ENCODE measurements at regions not wholly inside any gene's neighbourhood (a gene's known extent, or its start where the extent isn't known, plus 50 kb on each side); places are given as distances from the start of the nearest gene placed in this dataset.
"Not testable (repeated sequence)": the region's sequence is repeated elsewhere in the genome, so short reads cannot be mapped to it uniquely, and the experiment has no call there.

DNA sequence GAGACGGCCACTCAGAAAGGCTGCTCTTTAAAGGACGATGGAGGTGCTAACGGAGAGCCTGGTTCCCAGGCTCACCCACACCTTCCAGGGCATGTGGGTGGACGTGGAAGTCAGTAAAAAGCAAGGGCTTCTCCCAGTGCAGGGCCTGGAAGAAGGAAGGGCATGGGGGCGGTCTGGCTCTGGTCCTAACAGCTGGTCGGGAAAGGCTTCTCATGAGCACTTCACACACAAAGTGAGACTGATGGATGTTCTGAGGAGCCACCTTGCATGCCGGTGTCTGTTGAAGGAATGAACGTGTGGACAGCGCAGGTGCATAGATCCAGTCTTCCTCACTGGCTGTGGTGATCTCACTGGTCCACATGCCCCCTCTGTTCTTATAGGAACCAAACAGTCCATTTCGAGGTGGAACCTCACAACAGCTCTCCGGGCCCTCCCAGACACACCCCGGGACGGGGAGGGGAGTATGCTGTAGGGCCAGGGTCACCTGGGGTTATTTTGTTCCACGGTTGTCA is 90.6 kb upstream of the UXS1 start:
- H3K27ac ChIP-seq, result no peak overlapping the region
- no peaks in the 10 kb centered on the region for H3K9me3 ChIP-seq
- DNase-seq, result no peak
- H3K27me3 ChIP-seq (replicated peaks in 1 of 7), result peaks cover 0 to 16% (median 0%) of the 10 kb centered on the region in 7 donors
- peaks cover 0 to 34% (median 14%) of the 10 kb centered on the region in 6 donors for H3K4me1 ChIP-seq
- TF ChIP-seq POLR2A (IDR thresholded peaks at IDR 0.05) (no peak), CTCF (IDR thresholded peaks at IDR 0.05 in 8 of 11, conservative IDR thresholded peaks at IDR 0.05 in 3 of 11) (no peak), POLR2AphosphoS5 (IDR thresholded peaks at IDR 0.05) (no peak)
- H3K36me3 ChIP-seq, result no peaks in the 10 kb centered on the region
- intact Hi-C loops (cut with DNase I; ENCODE audit: low total_unique reads), result no loop called here
- no peak overlapping the region for H3K4me3 ChIP-seq
- WGBS, 5 donors, result 79 to 91% (median 88%) methylated on average over 14 of the region's 14 CpGs

DNA sequence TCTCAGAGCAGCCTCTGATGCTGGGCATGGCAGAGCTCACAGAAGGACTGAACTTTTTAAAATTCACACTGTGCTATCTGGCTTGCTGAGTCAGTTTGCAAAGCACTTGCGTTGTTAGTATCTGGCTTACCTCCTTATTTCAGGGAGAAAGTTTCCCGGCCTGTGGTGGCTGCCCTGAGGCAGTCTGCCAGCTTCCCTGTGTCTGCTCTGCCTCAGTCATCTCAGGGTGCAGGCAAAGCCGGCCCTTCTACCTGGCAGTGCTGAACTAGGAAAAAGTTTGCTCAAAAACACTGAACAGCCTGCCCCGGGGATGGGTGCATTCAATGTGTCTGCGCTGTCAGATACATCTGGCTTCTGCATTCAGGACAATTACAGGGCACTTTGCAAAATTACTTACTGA is 90.2 kb upstream of the UXS1 start:
- intact Hi-C loops (cut with DNase I; ENCODE audit: low total_unique reads), result no loop called here
- no peak overlapping the region for H3K27ac ChIP-seq
- TF ChIP-seq POLR2AphosphoS5 (IDR thresholded peaks at IDR 0.05) (no peak), CTCF (IDR thresholded peaks at IDR 0.05 in 8 of 11, conservative IDR thresholded peaks at IDR 0.05 in 3 of 11) (no peak), POLR2A (IDR thresholded peaks at IDR 0.05) (no peak)
- H3K27me3 ChIP-seq (replicated peaks in 1 of 7), result peaks cover 0 to 16% (median 0%) of the 10 kb centered on the region in 7 donors
- no peak overlapping the region for H3K4me3 ChIP-seq
- no peaks in the 10 kb centered on the region for H3K9me3 ChIP-seq
- no peak for DNase-seq
- 79 to 92% (median 91%) methylated on average over 4 to 5 of the region's 5 CpGs for WGBS, 5 donors
- H3K4me1 ChIP-seq, result peaks cover 0 to 34% (median 14%) of the 10 kb centered on the region in 6 donors
- H3K36me3 ChIP-seq, result no peaks in the 10 kb centered on the region

DNA sequence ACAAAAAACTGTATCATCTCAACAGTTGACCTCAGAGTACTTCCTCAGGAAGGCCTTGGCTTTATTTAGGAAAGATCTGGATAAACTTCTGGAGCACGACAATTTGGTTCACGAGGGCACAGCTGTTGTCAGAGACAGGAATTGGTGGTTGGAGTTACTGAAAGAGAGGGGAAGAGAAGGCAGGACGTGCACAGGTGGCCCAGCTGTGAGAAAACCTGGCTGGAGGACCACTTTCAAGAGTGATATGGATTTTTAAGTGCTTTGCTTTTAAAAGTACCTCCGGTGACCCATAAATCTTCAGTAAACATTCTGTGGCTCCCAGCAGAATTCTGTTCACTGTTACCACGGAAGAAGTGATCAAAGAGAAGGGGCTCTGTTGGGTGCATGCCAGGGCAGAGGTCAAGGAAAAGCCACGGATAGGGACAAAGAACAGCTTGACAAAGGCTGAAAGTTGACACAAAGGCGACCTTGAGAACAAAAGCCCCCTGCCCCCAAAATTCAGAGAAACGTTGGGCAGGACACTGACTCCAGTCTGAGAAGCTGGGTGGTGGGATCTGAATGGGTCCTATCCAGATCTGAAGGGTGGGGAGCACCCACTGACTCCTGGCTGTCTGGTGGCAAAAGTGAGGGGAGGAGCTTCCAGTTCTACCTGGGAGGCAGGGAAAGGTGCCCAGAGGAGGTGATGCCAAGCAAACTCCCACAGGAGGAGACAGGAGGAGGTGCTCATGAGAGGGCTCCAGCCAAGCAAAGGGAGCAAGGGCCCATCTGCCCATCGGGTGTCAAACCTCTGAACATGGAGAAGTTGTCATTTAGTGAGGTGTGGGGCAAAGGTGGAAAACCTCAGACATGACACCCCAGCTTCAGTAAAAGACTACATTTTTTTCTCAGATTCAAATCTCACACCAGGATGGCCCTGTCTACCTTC is 89.4 kb upstream of the UXS1 start:
- peaks cover 0 to 34% (median 14%) of the 10 kb centered on the region in 6 donors for H3K4me1 ChIP-seq
- 23 to 37% (median 28%) methylated on average over 9 of the region's 9 CpGs for WGBS, 5 donors
- DNase-seq; intact Hi-C loops (cut with DNase I; ENCODE audit: low total_unique reads); H3K9me3 ChIP-seq; H3K36me3 ChIP-seq; H3K4me3 ChIP-seq: not testable (repeated sequence)
- H3K27me3 ChIP-seq (replicated peaks in 1 of 7), result peaks cover 0 to 16% (median 0%) of the 10 kb centered on the region in 7 donors
- TF ChIP-seq POLR2AphosphoS5 (IDR thresholded peaks at IDR 0.05), result peak in 1 of 3 donors; percentile 31
- peak overlapping the region in 1 of 8 donors; percentile 26 for H3K27ac ChIP-seq

DNA sequence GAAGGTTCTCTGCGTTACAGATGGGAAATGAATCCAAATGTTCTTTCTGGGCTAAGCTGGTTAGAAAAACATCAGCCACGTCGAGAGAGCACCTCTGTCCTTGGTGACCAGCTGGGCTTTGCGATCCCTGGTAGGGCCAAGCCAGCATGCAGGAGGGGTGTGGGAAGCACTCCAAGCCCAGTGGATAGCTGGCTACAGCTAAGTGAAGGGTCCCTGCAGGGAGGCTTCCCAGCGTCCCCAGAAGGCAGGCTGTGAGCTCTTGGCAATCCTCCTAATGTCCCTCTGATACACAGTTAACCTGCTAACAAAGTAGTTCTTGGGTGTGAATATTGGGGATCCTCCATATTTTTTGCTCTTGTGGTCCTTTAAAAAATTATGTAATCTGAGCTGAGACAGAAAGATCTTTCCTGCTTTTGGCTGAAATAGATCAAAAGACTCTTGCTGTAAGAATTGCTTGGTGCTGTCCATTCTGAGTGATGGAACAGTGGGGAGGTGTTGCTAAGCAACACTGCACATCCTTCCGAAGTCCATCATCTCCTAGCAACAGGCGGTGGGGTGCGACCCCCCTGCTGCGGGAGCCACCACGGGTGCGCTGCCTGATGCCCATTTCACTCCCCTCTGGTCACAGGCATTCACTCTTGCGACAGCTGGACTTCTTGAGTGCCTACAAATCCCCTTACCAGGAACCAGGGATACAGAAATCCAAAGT is 88.5 kb upstream of the UXS1 start:
- TF ChIP-seq POLR2A (IDR thresholded peaks at IDR 0.05), result no peak
- H3K9me3 ChIP-seq, result no peaks in the 10 kb centered on the region
- peaks cover 0 to 34% (median 14%) of the 10 kb centered on the region in 6 donors for H3K4me1 ChIP-seq
- H3K27me3 ChIP-seq (replicated peaks in 1 of 7), result peaks cover 0 to 16% (median 0%) of the 10 kb centered on the region in 7 donors
- no peak overlapping the region for H3K4me3 ChIP-seq
- peak overlapping the region in 2 of 8 donors; percentile 4 to 26 for H3K27ac ChIP-seq
- intact Hi-C loops (cut with DNase I; ENCODE audit: low total_unique reads), result no loop called here
- no peaks in the 10 kb centered on the region for H3K36me3 ChIP-seq
- 52 to 78% (median 68%) methylated on average over 11 to 12 of the region's 12 CpGs for WGBS, 5 donors
- no peak for DNase-seq

DNA sequence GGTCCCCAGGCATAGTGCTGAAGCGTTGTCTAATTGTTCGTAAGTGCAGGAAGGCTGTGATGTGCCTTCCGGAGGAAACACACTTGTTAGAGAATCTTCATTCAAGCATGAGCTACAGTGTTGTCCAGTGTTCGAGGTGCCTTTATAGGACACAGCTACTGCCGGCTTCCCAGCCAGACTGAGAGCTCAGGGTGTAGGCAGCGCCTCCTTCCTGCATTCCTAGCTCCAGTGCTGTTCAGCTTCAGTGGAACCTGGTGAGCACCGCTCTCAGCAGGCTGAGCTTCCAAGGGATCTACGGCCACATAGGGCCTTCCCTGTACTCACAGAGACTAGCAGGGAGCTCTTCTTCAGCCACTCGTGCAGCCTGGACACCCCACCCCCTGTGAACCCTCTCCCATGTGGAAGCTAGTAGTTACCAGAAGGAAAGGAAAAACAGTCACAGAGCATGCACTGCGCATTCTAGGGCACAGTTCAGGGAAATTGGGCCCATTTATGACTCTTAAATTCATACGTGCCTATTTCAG is 87.9 kb upstream of the UXS1 start:
- Histone ChIP-seq H3K4me1 (peaks cover 0 to 34% (median 14%) of the 10 kb centered on the region in 6 donors), H3K27ac (peak overlapping the region in 1 of 8 donors; percentile 4), H3K27me3 (replicated peaks in 1 of 7) (peaks cover 0 to 16% (median 0%) of the 10 kb centered on the region in 7 donors)
- H3K36me3 ChIP-seq; DNase-seq; H3K9me3 ChIP-seq; H3K4me3 ChIP-seq; intact Hi-C loops (cut with DNase I; ENCODE audit: low total_unique reads): not testable (repeated sequence)
- WGBS, 5 donors, result 66 to 85% (median 75%) methylated on average over 7 to 11 of the region's 11 CpGs

Data from spleen (tissue), 11 donors.